HUES48 (cell line): ENCODE measurements at regions not wholly inside any gene's neighbourhood (a gene's known extent, or its start where the extent isn't known, plus 50 kb on each side); places are given as distances from the start of the nearest gene placed in this dataset.

Experiments used
- H3K27ac ChIP-seq: one replicate; pipeline ENCODE4 v1.7.0; 2013; ENCODE audit warnings: low read depth, low read length, inconsistent platforms
- H3K27me3 ChIP-seq: 2 replicates; pipeline ENCODE4 v1.6.1; 2013; ENCODE audit warnings: mild to moderate bottlenecking, low read length; ENCODE audit not compliant: control insufficient read depth, insufficient read depth
- H3K36me3 ChIP-seq: 2 replicates; pipeline ENCODE4 v1.6.1; 2013; ENCODE audit warnings: low read length; ENCODE audit not compliant: control insufficient read depth, insufficient read depth
- H3K4me1 ChIP-seq: 2 replicates; pipeline ENCODE4 v1.6.1; 2013; ENCODE audit warnings: mild to moderate bottlenecking, low read length; ENCODE audit not compliant: control insufficient read depth, insufficient read depth
- H3K4me3 ChIP-seq: 2 replicates; pipeline ENCODE4 v1.5.1; 2013; ENCODE audit warnings: mild to moderate bottlenecking, low read depth, low read length
- H3K9ac ChIP-seq: 2 replicates; pipeline ENCODE4 v1.6.1; 2013; ENCODE audit warnings: mild to moderate bottlenecking, low read depth, low read length, moderate library complexity
- H3K9me3 ChIP-seq: 2 replicates; pipeline ENCODE4 v1.6.1; 2013; ENCODE audit warnings: low read length; ENCODE audit not compliant: control insufficient read depth, insufficient read depth

GRCh38 chr7:136213012-136213411 is 235.9 kb upstream of the MTPN start:
- H3K9me3 ChIP-seq = no peaks in the 10 kb centered on the region
- no peak overlapping the region for H3K9ac ChIP-seq
- H3K4me3 ChIP-seq = no peak overlapping the region
- no peak overlapping the region for H3K27ac ChIP-seq
- H3K36me3 ChIP-seq = no peaks in the 10 kb centered on the region
- H3K27me3 ChIP-seq = no peaks in the 10 kb centered on the region
- H3K4me1 ChIP-seq = no peaks in the 10 kb centered on the region

GRCh38 chr7:136210664-136211063 is 233.5 kb upstream of the MTPN start:
- H3K4me1 ChIP-seq = no peaks in the 10 kb centered on the region
- H3K9me3 ChIP-seq = no peaks in the 10 kb centered on the region
- no peak overlapping the region for H3K27ac ChIP-seq
- no peak overlapping the region for H3K4me3 ChIP-seq
- H3K27me3 ChIP-seq = no peaks in the 10 kb centered on the region
- H3K9ac ChIP-seq = no peak overlapping the region
- H3K36me3 ChIP-seq = no peaks in the 10 kb centered on the region

DNA sequence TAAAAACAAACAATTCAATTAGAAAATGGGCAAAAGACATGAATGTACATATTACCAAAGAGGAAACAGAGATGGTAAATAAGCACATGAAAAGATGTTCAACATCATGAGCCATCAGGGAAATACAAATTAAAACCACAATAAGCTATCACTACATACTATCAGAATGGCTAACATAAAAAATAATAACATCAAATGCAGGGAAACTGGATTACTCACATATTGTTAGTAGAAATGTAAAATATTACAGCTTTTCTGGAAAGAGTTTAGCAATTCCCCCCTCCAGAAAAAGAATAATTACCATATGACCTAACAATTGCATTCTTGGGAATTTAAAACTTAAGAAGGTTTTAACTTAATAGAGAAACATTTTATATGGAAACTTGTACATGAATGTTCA is 232.9 kb upstream of the MTPN start:
- Histone ChIP-seq H3K9me3 (no peaks in the 10 kb centered on the region), H3K4me1 (no peaks in the 10 kb centered on the region), H3K4me3 (no peak overlapping the region), H3K27me3 (no peaks in the 10 kb centered on the region), H3K9ac (no peak overlapping the region), H3K36me3 (no peaks in the 10 kb centered on the region), H3K27ac (no peak overlapping the region)

DNA sequence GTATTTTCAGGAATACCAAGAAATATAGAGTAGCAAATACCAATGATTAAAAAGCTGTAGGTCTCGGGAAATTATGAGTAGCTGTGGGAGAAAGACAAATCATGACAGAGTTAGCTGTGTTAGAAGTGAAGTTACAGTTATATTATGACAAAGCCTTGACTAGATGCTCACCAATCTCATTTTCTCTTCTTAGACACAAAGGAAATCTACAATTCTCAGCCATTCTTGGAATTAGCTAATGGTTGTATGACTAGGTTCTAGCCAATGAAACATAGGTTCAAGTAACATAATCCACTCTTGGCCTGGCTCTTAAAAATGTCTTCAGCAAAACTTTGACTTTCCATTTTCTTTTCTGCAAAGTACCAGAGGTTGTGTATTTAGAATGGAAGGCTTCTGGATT is 228.8 kb upstream of the MTPN start:
- Histone ChIP-seq H3K4me1 (no peaks in the 10 kb centered on the region), H3K9me3 (no peaks in the 10 kb centered on the region), H3K9ac (no peak overlapping the region), H3K36me3 (no peaks in the 10 kb centered on the region), H3K4me3 (no peak overlapping the region), H3K27ac (no peak overlapping the region), H3K27me3 (no peaks in the 10 kb centered on the region)

DNA sequence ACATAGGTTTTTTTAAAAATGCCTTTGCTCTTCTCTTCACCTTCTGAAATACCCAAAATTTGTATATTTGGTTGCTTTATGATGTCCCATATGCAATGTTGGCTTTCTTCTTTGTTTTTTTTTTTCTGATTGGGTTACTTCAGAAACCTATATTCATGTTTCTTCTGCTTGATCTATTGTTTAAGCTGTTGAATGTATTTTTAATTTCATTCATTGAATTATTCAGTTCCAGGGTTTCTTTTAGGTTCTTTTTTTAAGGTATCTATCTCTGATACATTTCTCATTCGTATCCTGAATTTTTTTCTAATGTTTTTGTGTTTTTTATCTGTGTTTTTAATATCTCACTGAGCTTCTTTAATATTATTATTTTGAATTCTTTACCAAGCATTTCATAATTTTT is 221.0 kb upstream of the MTPN start:
- no peak overlapping the region for H3K9ac ChIP-seq
- no peaks in the 10 kb centered on the region for H3K36me3 ChIP-seq
- no peaks in the 10 kb centered on the region for H3K4me1 ChIP-seq
- no peak overlapping the region for H3K4me3 ChIP-seq
- H3K27me3 ChIP-seq = no peaks in the 10 kb centered on the region
- H3K9me3 ChIP-seq = no peaks in the 10 kb centered on the region
- no peak overlapping the region for H3K27ac ChIP-seq

DNA sequence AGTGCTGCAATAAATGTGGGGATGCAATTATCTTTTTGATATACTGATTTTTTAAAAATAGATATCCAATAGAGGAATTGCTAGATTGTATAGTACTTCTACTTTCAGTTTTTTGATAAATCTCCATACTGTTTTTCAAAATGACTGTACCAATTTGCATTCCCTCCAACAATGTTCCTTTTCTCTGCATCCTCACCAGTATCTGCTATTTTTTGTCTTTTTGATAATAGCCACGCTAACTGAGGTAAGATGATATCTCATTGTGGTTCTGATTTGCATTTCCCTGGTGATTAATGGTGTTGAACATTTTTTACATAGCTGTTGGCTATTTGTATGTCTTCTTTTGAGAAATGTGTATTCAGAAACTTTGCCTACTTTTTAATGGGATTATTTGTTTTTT is 217.7 kb upstream of the MTPN start:
- Histone ChIP-seq H3K36me3 (no peaks in the 10 kb centered on the region), H3K27ac (no peak overlapping the region), H3K9me3 (no peaks in the 10 kb centered on the region), H3K9ac (no peak overlapping the region), H3K27me3 (no peaks in the 10 kb centered on the region), H3K4me1 (no peaks in the 10 kb centered on the region), H3K4me3 (no peak overlapping the region)

- Histone ChIP-seq H3K27ac (no peak overlapping the region), H3K4me1 (no peaks in the 10 kb centered on the region), H3K4me3 (no peak overlapping the region), H3K9me3 (no peaks in the 10 kb centered on the region), H3K36me3 (no peaks in the 10 kb centered on the region), H3K27me3 (no peaks in the 10 kb centered on the region), H3K9ac (no peak overlapping the region)
Observed at GRCh38 chr7:136193940-136194339, 216.8 kb upstream of the MTPN start.

DNA sequence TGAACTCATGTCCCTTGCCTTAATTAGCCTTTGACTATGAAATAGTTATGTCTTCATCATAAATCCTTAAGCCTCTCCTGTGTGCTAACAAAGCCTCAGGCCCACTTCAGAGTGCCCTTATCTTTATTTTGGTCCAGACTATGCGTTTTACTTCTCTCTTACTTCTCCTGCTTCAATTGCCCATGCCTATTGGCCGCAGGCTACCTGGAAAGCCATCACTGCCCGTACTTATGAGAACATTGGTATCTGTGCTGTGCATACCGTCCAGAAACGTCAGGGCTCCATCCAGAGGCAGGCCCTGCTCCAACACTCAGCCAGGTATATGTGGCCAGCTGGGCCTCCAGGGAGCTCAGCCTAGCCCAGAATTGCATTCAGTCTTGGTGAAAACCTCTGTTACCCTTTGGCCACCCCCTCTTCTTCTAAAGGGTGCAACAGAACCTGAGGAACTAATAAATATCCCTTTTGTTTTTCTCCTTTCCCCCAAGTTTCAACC is 212.4 kb upstream of the MTPN start:
- Histone ChIP-seq H3K36me3 (no peaks in the 10 kb centered on the region), H3K9ac (no peak overlapping the region), H3K27ac (no peak overlapping the region), H3K4me1 (no peaks in the 10 kb centered on the region), H3K9me3 (no peaks in the 10 kb centered on the region), H3K4me3 (no peak overlapping the region), H3K27me3 (no peaks in the 10 kb centered on the region)

DNA sequence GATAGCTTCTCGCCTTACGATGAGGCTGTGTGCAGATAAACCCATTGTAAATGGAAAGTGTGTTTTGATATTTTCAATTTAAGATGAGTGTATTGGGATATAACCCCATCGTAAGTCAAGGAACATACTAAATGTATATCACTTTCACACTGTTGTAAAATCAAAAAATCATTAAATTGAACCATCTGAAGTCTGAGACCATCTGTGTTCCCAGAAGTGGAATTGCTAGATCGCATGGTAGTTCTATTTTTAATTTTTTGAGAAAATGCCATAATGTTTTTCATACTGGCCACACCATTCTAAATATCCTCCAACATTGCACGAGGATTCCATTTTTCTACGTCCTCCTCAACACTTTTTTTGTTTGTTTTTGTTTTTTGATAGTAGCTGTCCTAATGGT is 209.1 kb upstream of the MTPN start:
- Histone ChIP-seq H3K27ac (no peak overlapping the region), H3K4me3 (no peak overlapping the region), H3K4me1 (no peaks in the 10 kb centered on the region)

GRCh38 chr7:136184719-136185118 is 207.6 kb upstream of the MTPN start:
- no peaks in the 10 kb centered on the region for H3K4me1 ChIP-seq
- H3K4me3 ChIP-seq = no peak overlapping the region
- H3K27ac ChIP-seq = no peak overlapping the region
- no peak overlapping the region for H3K9ac ChIP-seq
- H3K27me3 ChIP-seq = no peaks in the 10 kb centered on the region
- H3K9me3 ChIP-seq = no peaks in the 10 kb centered on the region
- no peaks in the 10 kb centered on the region for H3K36me3 ChIP-seq

More for the DNA sequence above, 209.1 kb upstream of the MTPN start:
- no peaks in the 10 kb centered on the region for H3K36me3 ChIP-seq
- no peaks in the 10 kb centered on the region for H3K9me3 ChIP-seq
- H3K27me3 ChIP-seq = no peaks in the 10 kb centered on the region
- no peak overlapping the region for H3K9ac ChIP-seq

DNA sequence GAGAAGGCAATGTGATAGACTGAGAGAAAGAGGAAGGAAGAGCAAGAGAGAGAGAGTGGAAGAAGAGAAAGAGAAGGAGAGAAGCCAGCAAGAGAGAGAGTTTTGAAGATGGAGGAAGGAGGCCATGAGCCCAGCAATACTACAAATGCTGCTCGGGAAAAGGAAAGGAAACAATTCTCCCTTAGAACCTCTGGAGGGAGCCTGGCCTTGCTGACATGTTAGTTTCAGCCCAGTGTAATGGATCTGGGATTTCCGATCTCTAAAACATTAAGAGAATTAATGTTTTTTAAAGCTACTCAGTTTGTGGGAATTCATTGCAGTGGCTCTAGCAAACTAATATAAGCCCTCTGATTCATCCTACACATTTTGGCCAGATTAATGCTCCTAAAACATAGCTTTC is 206.8 kb upstream of the MTPN start:
- Histone ChIP-seq H3K27ac (no peak overlapping the region), H3K27me3 (no peaks in the 10 kb centered on the region), H3K36me3 (no peaks in the 10 kb centered on the region), H3K9ac (no peak overlapping the region), H3K9me3 (no peaks in the 10 kb centered on the region), H3K4me3 (no peak overlapping the region), H3K4me1 (no peaks in the 10 kb centered on the region)

- no peak overlapping the region for H3K27ac ChIP-seq
- H3K27me3 ChIP-seq = no peaks in the 10 kb centered on the region
- no peak overlapping the region for H3K4me3 ChIP-seq
- no peaks in the 10 kb centered on the region for H3K36me3 ChIP-seq
- no peak overlapping the region for H3K9ac ChIP-seq
- no peaks in the 10 kb centered on the region for H3K9me3 ChIP-seq
- H3K4me1 ChIP-seq = no peaks in the 10 kb centered on the region
Observed at GRCh38 chr7:136180984-136181383, 203.8 kb upstream of the MTPN start.
